K562 (cell line): ENCODE measurements at regions not wholly inside any gene's neighbourhood (a gene's known extent, or its start where the extent isn't known, plus 50 kb on each side); places are given as distances from the start of the nearest gene placed in this dataset.

Experiments used
- ARID4B ChIP-seq: sonication (generic); formaldehyde crosslinking; IDR thresholded peaks from 2 replicates; pipeline ENCODE4 v1.8.0; 2022; ENCODE audit warnings: mild to moderate bottlenecking, missing genetic modification reagents
- CBFA2T3 ChIP-seq: fragments of 450-650 bp; IDR thresholded peaks from 2 replicates; pipeline ENCODE4 v1.6.1; 2017
- CREBBP ChIP-seq: IDR thresholded peaks from one replicate; pipeline ENCODE4 v1.6.1; 2012; ENCODE audit warnings: low read depth, mild to moderate bottlenecking, control low read depth, inconsistent platforms, low read length
- HSF4 ChIP-seq: fragments of 250-450 bp; sonication (Bioruptor Pico); IDR thresholded peaks from 2 replicates; pipeline ENCODE4 v2.1.2; 2022; ENCODE audit warnings: mild to moderate bottlenecking, moderate library complexity, borderline replicate concordance
- NFE2 ChIP-seq: IDR thresholded peaks from 2 replicates; pipeline ENCODE4 v1.6.1; 2014; ENCODE audit warnings: antibody characterized with exemption, low read depth
- SNIP1 ChIP-seq: fragments of 450-650 bp; IDR thresholded peaks from 2 replicates; pipeline ENCODE4 v1.7.1; 2017; ENCODE audit warnings: low read depth, mild to moderate bottlenecking
- TFAP4 ChIP-seq: sonication (generic); formaldehyde crosslinking; IDR thresholded peaks from 2 replicates; pipeline ENCODE4 v1.8.0; 2022; ENCODE audit warnings: missing genetic modification reagents, mild to moderate bottlenecking, moderate library complexity, borderline replicate concordance
- TGIF2 ChIP-seq: sonication (generic); formaldehyde crosslinking; IDR thresholded peaks from 2 replicates; pipeline ENCODE4 v1.8.1; 2022; ENCODE audit warnings: mild to moderate bottlenecking, missing genetic modification reagents, moderate library complexity
- TF ChIP-seq, protein P1 (sequence below), 2 experiments: IDR thresholded peaks in 1 of 2; conservative IDR thresholded peaks in 1 of 2; 2 replicates each; pipeline ENCODE4 v1.6.1; 2016; ENCODE audit warnings: low read depth in 2 of 2, mild to moderate bottlenecking in 1 of 2, missing compliant biosample characterization in 1 of 2, missing genetic modification characterization in 1 of 2, moderate library complexity in 1 of 2

- TF ChIP-seq ARID4B (CRISPR knock-in tag) (no peak), NFE2 (no peak), HSF4 (CRISPR knock-in tag) (no peak), TFAP4 (CRISPR knock-in tag) (no peak), CBFA2T3 (no peak), TGIF2 (CRISPR knock-in tag) (no peak), SNIP1 (no peak), CREBBP (no peak)
- TF ChIP-seq, protein P1, sequence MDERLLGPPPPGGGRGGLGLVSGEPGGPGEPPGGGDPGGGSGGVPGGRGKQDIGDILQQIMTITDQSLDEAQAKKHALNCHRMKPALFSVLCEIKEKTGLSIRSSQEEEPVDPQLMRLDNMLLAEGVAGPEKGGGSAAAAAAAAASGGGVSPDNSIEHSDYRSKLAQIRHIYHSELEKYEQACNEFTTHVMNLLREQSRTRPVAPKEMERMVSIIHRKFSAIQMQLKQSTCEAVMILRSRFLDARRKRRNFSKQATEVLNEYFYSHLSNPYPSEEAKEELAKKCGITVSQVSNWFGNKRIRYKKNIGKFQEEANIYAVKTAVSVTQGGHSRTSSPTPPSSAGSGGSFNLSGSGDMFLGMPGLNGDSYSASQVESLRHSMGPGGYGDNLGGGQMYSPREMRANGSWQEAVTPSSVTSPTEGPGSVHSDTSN (CRISPR knock-in tag; IDR thresholded peaks at IDR 0.05; ENCODE audit: low read depth), result no peak
- TF ChIP-seq, protein P1 (tag; conservative IDR thresholded peaks at IDR 0.05; ENCODE audit: low read depth), result no peak
Observed at GRCh38 chr1:187682112-187682511, 853.4 kb downstream of the PLA2G4A start (continued).
